SK-N-SH treated with all-trans-retinoic acid at 6 μM for 48 hours (cell line): ENCODE measurements at regions not wholly inside any gene's neighbourhood (a gene's known extent, or its start where the extent isn't known, plus 50 kb on each side); places are given as distances from the start of the nearest gene placed in this dataset.
"Not testable (repeated sequence)": the region's sequence is repeated elsewhere in the genome, so short reads cannot be mapped to it uniquely, and the experiment has no call there.

Experiments
- ATAC-seq: fragments of 200-7000 bp; cut with Tn5 transposase; 3 replicates; pipeline ENCODE4 v1.9.1; 2020; ENCODE audit warnings: mild to moderate bottlenecking, moderate library complexity
- BACH2 ChIP-seq: fragments of 250-450 bp; sonication (Bioruptor Pico); IDR thresholded peaks from 2 replicates; pipeline ENCODE4 v1.9.0; 2021; ENCODE audit warnings: mild to moderate bottlenecking, borderline replicate concordance
- ESRRG ChIP-seq: fragments of 250-450 bp; sonication (Bioruptor Pico); IDR thresholded peaks from 2 replicates; pipeline ENCODE4 v1.6.1; 2021; ENCODE audit warnings: mild to moderate bottlenecking
- ISL1 ChIP-seq: fragments of 250-450 bp; sonication (Bioruptor Pico); IDR thresholded peaks from 2 replicates; pipeline ENCODE4 v2.1.2; 2022; ENCODE audit warnings: mild to moderate bottlenecking, moderate library complexity
- OSR1 ChIP-seq: fragments of 250-450 bp; sonication (Bioruptor Pico); IDR thresholded peaks from 2 replicates; pipeline ENCODE4 v1.8.0; 2022; ENCODE audit warnings: moderate library complexity, mild to moderate bottlenecking, inconsistent platforms
- PPARA ChIP-seq: fragments of 250-450 bp; sonication (Bioruptor Pico); IDR thresholded peaks from 2 replicates; pipeline ENCODE4 v1.5.0; 2020; ENCODE audit warnings: mild to moderate bottlenecking, borderline replicate concordance
- RARB ChIP-seq: fragments of 250-450 bp; sonication (Bioruptor Pico); IDR thresholded peaks from 2 replicates; pipeline ENCODE4 v1.8.0; 2021; ENCODE audit warnings: mild to moderate bottlenecking, moderate library complexity
- TCF4 ChIP-seq: fragments of 250-450 bp; sonication (Bioruptor Pico); IDR thresholded peaks from 2 replicates; pipeline ENCODE4 v1.8.0; 2021; ENCODE audit warnings: mild to moderate bottlenecking, moderate library complexity, borderline replicate concordance
- TOX ChIP-seq: fragments of 250-450 bp; sonication (Bioruptor Pico); IDR thresholded peaks from 2 replicates; pipeline ENCODE4 v1.8.0; 2021; ENCODE audit warnings: mild to moderate bottlenecking, moderate library complexity, borderline replicate concordance
- ZC3H10 ChIP-seq: fragments of 250-450 bp; sonication (Bioruptor Pico); IDR thresholded peaks from 2 replicates; pipeline ENCODE4 v1.5.1; 2021; ENCODE audit warnings: mild to moderate bottlenecking, moderate library complexity
- ZNF565 ChIP-seq: fragments of 450-650 bp; formaldehyde crosslinking; conservative IDR thresholded peaks from 2 replicates; pipeline ENCODE4 v1.5.0; 2020; ENCODE audit warnings: low read depth, mild to moderate bottlenecking, moderate library complexity
- ZNF70 ChIP-seq: fragments of 450-650 bp; formaldehyde crosslinking; IDR thresholded peaks from 2 replicates; pipeline ENCODE4 v1.5.0; 2020; ENCODE audit warnings: mild to moderate bottlenecking, moderate library complexity
- ZNF8 ChIP-seq: fragments of 450-650 bp; formaldehyde crosslinking; IDR thresholded peaks from 2 replicates; pipeline ENCODE4 v1.5.0; 2020; ENCODE audit warnings: mild to moderate bottlenecking, moderate library complexity
- TF ChIP-seq, protein P1 (sequence below): fragments of 250-450 bp; sonication (Bioruptor Pico); IDR thresholded peaks from 2 replicates; pipeline ENCODE4 v1.8.0; 2021; ENCODE audit warnings: low read depth, mild to moderate bottlenecking, moderate library complexity, borderline replicate concordance
- TF ChIP-seq, protein P2 (sequence below): fragments of 250-450 bp; sonication (Bioruptor Pico); IDR thresholded peaks from 2 replicates; pipeline ENCODE4 v1.5.1; 2021; ENCODE audit warnings: mild to moderate bottlenecking, moderate library complexity
- TF ChIP-seq, protein P3 (sequence below): fragments of 250-450 bp; sonication (Bioruptor Pico); IDR thresholded peaks from 2 replicates; pipeline ENCODE4 v1.5.0; 2020; ENCODE audit warnings: mild to moderate bottlenecking, moderate library complexity
- TF ChIP-seq, protein P4 (sequence below): fragments of 250-450 bp; sonication (Bioruptor Pico); IDR thresholded peaks from 2 replicates; pipeline ENCODE4 v1.5.1; 2020; ENCODE audit warnings: low read depth, mild to moderate bottlenecking, moderate library complexity

DNA sequence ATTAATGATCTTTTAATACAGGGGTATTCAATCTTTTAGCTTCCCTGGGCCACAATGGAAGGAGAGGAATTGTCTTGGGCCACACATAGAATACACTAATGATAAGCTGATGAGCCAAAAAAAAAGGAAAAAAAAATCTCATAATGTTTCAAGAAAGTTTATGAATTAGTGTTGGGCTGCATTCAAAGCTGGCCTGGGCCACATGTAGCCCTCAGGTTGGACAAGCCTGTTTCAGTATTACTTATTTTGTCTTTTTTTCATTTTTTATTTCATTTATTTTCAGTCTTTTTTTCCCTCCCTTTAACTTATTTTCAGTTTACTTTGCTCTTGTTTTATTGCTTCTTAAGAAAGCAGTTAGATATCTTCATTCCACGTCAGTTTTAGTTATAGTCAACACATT lies 2171.8 kb upstream of the DEFB115 start:
- ATAC-seq, result no peak
- no peak for TF ChIP-seq ZNF70
- TF ChIP-seq PPARA (CRISPR knock-in tag), result no peak
- TF ChIP-seq, protein P1, sequence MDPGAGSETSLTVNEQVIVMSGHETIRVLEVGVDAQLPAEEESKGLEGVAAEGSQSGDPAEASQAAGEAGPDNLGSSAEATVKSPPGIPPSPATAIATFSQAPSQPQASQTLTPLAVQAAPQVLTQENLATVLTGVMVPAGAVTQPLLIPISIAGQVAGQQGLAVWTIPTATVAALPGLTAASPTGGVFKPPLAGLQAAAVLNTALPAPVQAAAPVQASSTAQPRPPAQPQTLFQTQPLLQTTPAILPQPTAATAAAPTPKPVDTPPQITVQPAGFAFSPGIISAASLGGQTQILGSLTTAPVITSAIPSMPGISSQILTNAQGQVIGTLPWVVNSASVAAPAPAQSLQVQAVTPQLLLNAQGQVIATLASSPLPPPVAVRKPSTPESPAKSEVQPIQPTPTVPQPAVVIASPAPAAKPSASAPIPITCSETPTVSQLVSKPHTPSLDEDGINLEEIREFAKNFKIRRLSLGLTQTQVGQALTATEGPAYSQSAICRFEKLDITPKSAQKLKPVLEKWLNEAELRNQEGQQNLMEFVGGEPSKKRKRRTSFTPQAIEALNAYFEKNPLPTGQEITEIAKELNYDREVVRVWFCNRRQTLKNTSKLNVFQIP (CRISPR knock-in tag), result no peak
- TF ChIP-seq ESRRG (CRISPR knock-in tag), result no peak
- no peak for TF ChIP-seq BACH2 (CRISPR knock-in tag)
- TF ChIP-seq, protein P2, sequence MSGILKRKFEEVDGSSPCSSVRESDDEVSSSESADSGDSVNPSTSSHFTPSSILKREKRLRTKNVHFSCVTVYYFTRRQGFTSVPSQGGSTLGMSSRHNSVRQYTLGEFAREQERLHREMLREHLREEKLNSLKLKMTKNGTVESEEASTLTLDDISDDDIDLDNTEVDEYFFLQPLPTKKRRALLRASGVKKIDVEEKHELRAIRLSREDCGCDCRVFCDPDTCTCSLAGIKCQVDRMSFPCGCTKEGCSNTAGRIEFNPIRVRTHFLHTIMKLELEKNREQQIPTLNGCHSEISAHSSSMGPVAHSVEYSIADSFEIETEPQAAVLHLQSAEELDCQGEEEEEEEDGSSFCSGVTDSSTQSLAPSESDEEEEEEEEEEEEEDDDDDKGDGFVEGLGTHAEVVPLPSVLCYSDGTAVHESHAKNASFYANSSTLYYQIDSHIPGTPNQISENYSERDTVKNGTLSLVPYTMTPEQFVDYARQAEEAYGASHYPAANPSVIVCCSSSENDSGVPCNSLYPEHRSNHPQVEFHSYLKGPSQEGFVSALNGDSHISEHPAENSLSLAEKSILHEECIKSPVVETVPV (CRISPR knock-in tag), result no peak
- TF ChIP-seq RARB, result no peak
- no peak for TF ChIP-seq TCF4 (CRISPR knock-in tag)

DNA sequence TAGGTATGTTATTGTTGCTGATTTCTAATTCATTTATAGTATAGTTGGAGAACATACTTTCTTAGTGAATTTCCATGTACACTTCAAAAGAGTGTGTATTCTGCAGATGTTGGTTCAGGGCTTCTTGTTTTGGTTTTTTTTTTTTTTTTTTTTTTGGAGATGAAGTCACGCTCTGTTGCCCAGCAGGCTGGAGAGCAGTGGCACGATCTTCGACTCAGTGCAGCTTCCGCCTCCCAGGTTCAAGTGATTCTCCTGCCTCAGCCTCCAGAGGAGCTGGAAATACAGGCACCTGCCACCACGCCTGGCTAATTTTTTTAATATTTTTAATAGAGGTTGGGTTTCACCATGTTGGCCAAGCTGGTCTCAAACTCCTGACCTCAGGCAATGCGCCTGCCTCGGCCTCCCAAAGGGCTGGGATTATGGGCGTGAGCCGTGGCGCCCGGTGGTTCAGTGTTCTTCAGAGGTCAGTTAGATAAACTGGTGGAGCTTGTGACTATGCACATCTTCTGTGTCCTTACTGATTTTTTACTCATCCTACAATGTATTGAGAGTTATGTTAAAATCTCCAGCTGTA lies 2171.2 kb upstream of the DEFB115 start:
- ATAC-seq, result not testable (repeated sequence)

DNA sequence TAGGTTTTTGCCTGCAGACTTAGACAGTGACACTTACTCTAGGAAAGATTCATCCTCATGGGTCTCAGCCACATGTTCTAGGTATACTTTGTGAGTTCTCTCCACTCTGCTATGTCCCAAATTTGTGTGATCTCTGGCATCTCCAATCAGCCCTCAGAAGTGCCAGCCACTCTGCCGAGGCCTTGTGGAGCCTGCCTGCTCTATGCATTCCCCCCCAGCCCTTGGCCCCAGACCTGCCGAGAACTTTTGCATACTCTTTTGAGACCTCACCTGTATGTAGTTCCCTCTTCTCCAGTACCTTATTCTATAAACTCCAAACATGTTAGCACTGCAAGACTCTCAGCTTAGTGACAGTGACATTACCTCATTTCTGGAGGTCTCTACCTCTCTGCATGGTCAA lies 2170.5 kb upstream of the DEFB115 start:
- ATAC-seq, result no peak
- TF ChIP-seq RARB, result no peak
- no peak for TF ChIP-seq ISL1
- TF ChIP-seq OSR1 (CRISPR knock-in tag), result no peak
- TF ChIP-seq, protein P3, sequence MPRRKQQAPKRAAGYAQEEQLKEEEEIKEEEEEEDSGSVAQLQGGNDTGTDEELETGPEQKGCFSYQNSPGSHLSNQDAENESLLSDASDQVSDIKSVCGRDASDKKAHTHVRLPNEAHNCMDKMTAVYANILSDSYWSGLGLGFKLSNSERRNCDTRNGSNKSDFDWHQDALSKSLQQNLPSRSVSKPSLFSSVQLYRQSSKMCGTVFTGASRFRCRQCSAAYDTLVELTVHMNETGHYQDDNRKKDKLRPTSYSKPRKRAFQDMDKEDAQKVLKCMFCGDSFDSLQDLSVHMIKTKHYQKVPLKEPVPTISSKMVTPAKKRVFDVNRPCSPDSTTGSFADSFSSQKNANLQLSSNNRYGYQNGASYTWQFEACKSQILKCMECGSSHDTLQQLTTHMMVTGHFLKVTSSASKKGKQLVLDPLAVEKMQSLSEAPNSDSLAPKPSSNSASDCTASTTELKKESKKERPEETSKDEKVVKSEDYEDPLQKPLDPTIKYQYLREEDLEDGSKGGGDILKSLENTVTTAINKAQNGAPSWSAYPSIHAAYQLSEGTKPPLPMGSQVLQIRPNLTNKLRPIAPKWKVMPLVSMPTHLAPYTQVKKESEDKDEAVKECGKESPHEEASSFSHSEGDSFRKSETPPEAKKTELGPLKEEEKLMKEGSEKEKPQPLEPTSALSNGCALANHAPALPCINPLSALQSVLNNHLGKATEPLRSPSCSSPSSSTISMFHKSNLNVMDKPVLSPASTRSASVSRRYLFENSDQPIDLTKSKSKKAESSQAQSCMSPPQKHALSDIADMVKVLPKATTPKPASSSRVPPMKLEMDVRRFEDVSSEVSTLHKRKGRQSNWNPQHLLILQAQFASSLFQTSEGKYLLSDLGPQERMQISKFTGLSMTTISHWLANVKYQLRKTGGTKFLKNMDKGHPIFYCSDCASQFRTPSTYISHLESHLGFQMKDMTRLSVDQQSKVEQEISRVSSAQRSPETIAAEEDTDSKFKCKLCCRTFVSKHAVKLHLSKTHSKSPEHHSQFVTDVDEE (CRISPR knock-in tag), result no peak
- TF ChIP-seq BACH2 (CRISPR knock-in tag), result no peak
- TF ChIP-seq ZNF565 (CRISPR knock-in tag), result no peak
- TF ChIP-seq ZNF8, result no peak
- no peak for TF ChIP-seq ZC3H10 (CRISPR knock-in tag)
- no peak for TF ChIP-seq TCF4 (CRISPR knock-in tag)
- TF ChIP-seq, protein P4, sequence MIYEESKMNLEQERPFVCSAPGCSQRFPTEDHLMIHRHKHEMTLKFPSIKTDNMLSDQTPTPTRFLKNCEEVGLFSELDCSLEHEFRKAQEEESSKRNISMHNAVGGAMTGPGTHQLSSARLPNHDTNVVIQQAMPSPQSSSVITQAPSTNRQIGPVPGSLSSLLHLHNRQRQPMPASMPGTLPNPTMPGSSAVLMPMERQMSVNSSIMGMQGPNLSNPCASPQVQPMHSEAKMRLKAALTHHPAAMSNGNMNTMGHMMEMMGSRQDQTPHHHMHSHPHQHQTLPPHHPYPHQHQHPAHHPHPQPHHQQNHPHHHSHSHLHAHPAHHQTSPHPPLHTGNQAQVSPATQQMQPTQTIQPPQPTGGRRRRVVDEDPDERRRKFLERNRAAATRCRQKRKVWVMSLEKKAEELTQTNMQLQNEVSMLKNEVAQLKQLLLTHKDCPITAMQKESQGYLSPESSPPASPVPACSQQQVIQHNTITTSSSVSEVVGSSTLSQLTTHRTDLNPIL (CRISPR knock-in tag), result no peak
- TF ChIP-seq PPARA (CRISPR knock-in tag), result no peak
- no peak for TF ChIP-seq TOX (CRISPR knock-in tag)
- no peak for TF ChIP-seq ZNF70

DNA sequence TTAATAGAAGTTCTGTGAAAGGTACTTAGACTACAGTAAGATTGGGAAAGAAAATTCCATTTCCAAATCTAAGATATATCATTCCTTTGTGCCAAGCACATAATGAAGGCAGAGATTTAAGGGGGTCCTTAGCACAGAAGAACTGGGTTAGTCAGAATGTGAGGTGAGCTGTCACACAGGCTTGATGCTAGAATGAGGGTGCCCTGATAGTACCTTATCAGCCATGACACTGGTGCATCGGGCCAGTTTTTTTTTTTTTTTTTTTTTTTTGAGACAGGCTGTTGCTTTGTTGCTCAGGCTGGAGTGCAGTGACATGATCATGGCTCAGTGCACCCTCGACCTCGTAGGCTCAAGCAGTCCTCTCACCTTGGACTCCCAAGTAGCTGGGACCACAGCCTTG lies 2169.6 kb upstream of the DEFB115 start:
- ATAC-seq, result not testable (repeated sequence)

DNA sequence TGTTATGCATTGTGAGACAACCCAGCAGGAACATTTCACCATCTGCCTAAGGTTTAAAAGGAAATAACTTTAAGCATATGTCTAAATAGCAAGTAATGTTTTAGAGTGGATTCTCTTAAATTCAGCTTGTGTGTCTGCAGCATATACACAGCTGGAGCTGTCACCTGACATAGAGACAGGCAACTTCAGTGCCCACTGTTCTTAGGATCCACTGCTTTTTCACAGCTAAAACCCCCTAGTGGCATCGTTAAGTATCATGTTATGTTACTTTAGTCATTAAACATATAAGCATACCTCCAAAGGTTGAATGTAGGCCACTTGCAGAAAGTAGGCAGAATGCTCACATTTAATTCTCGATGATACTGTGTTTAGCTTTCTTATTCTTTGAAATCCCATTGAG lies 2169.0 kb upstream of the DEFB115 start:
- ATAC-seq, result not testable (repeated sequence)

DNA sequence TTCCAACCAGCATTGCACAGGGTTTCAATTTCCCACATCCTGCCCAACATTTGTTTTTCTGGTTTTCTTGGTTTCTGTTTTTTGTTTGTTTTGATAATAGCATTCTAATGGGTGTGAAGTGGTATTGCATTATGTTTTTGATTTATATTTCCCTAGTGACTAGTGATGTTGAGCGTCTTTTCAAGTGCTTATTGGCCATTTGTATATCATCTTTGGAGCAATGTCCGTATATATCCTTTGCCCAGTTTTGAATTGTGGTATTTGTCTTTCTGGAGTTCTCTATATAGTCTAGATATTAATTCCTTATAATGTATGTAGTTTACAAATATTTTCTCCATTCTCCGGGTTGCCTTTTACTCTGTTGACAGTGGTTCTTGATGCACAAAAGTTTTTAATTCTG lies 2168.1 kb upstream of the DEFB115 start:
- ATAC-seq, result not testable (repeated sequence)

DNA sequence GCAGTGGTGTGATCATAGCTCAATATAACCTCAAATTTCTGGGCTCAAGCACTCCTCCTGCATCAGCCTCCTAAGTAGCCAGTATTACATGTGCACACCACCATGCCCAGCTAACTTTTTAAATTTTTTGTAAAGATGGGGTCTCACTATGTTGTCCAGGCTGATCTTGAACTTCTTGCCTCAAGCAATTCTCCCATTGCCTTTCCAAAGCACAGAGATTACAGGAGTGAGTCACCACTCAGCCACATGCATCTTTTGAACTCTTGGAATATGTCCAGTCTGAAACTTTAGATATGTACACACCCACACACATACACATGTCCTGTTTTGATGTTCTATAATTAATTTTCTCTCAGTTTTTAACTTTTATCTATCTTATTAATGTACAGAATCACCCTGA lies 2163.5 kb upstream of the DEFB115 start:
- ATAC-seq, result not testable (repeated sequence)

DNA sequence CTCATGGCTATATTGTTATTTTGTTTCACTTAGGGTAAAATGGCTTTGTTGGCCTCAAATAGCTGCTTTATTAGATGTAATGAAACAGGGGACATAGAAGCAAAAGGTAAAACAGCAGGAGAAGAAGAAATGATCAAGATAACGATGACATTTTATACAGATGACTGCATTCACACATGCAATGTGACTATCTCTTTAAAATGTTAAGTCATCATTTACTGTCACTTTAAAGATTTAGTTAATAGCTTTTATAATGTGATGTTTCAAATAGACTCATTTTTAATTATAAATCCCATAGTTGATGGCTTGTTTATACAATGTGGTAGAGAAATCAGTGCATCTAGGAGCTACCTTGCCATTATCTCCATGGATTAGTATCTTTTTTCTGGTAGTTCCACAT lies 2160.8 kb upstream of the DEFB115 start:
- not testable (repeated sequence) for ATAC-seq

DNA sequence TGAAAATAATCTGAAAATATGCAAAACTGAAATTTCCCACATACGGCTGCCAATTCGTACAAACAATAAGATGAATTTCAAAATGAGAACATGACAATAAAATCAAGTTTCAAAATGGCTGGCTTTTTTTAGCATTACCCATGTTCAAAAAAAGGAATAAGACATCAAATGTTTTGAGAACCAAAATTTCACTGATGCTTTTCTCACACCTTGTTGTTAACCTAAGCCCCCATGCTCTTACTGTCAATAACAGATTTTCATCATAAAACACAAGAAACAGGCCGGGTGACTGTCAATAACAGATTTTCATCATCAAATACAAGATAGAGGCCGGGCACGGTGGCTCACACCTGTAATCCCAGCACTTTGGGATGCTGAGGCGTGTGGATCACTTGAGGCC lies 2149.6 kb upstream of the DEFB115 start:
- not testable (repeated sequence) for ATAC-seq

DNA sequence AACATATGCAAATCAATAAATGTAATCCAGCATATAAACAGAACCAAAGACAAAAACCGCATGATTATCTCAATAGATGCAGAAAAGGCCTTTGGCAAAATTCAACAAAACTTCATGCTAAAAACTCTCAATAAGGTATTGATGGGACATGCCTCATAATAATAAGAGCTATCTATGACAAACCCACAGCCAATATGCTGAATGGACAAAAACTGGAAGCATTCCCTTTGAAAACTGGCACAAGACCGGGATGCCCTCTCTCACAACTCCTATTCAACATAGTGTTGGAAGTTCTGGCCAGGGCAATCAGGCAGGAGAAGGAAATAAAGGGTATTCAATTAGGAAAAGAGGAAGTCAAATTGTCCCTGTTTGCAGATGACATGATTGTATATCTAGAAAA lies 2148.1 kb upstream of the DEFB115 start:
- ATAC-seq, result not testable (repeated sequence)

DNA sequence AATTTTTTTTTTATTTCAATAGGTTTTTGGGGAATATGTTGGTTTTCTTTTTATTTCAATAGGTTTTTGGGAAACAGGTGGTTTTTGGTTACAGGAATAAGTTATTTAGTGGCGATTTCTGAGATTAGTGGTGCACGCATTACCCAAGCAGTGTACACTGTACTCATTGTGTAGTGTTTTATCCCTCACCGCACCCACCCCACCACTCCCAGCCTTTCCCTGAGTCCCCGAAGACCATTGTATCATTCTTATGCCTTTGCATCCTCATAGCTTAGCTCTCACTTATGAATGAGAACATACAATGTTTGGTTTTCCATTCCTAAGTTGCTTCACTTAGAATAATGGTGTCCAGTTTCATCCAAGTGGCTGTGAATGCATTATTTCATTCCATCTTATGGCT lies 2142.4 kb upstream of the DEFB115 start:
- not testable (repeated sequence) for ATAC-seq
